NT2/D1 (cell line): ENCODE measurements at regions not wholly inside any gene's neighbourhood (a gene's known extent, or its start where the extent isn't known, plus 50 kb on each side); places are given as distances from the start of the nearest gene placed in this dataset.

Experiments
- SUZ12 ChIP-seq: IDR thresholded peaks from 2 replicates; pipeline ENCODE4 v1.6.1; 2011; ENCODE audit not compliant: insufficient read length, insufficient read depth; ENCODE audit errors: extremely low read depth
- ZNF274 ChIP-seq: IDR thresholded peaks from 2 replicates; pipeline ENCODE4 v1.6.1; 2011; ENCODE audit warnings: mild to moderate bottlenecking, low read depth, low read length

- no peak for TF ChIP-seq ZNF274
- TF ChIP-seq SUZ12 = no peak
Observed at GRCh38 chr1:91092503-91092902, 70.7 kb upstream of the ZNF644 start.
